ENCODE measurements at regions not wholly inside any gene's neighbourhood (a gene's known extent, or its start where the extent isn't known, plus 50 kb on each side); places are given as distances from the start of the nearest gene placed in this dataset.

- peak; percentile 56 for FAIRE-seq
These were observed 512.7 kb upstream of the CDH2 start for GRCh38 chr18:28689588-28689987.

GRCh38 chr18:28684746-28685355 lies 507.9 kb upstream of the CDH2 start:
- peak; percentile 48 for FAIRE-seq
- DNase-seq (ENCODE audit: insufficient read length, low spot score), result no peak
- TF ChIP-seq CTCF (IDR thresholded peaks at IDR 0.05; ENCODE audit: insufficient read depth, missing control alignments), result no peak

More at GRCh38 chr18:28689588-28689987, 512.7 kb upstream of the CDH2 start:
- TF ChIP-seq CTCF (IDR thresholded peaks at IDR 0.05; ENCODE audit: insufficient read depth, missing control alignments), result no peak
- no peak for DNase-seq (ENCODE audit: insufficient read length, low spot score)

- DNase-seq (ENCODE audit: insufficient read length, low spot score) (no peak), FAIRE-seq (no peak)
These were observed 506.0 kb upstream of the CDH2 start for GRCh38 chr18:28682912-28683311.

GRCh38 chr18:28669165-28669564 lies 492.2 kb upstream of the CDH2 start:
- TF ChIP-seq CTCF (IDR thresholded peaks at IDR 0.05; ENCODE audit: insufficient read depth, missing control alignments), result no peak
- DNase-seq (ENCODE audit: insufficient read length, low spot score), result no peak
- peak; percentile 11 for FAIRE-seq

More at GRCh38 chr18:28682912-28683311, 506.0 kb upstream of the CDH2 start:
- no peak for TF ChIP-seq CTCF (IDR thresholded peaks at IDR 0.05; ENCODE audit: insufficient read depth, missing control alignments)

- FAIRE-seq (no peak), DNase-seq (ENCODE audit: insufficient read length, low spot score) (no peak)
- no peak for TF ChIP-seq CTCF (IDR thresholded peaks at IDR 0.05; ENCODE audit: insufficient read depth, missing control alignments)
These were observed 489.3 kb upstream of the CDH2 start for GRCh38 chr18:28666216-28666615.

- TF ChIP-seq CTCF (IDR thresholded peaks at IDR 0.05; ENCODE audit: insufficient read depth, missing control alignments), result no peak
- no peak for FAIRE-seq
- DNase-seq (ENCODE audit: insufficient read length, low spot score), result no peak
These were observed 481.0 kb upstream of the CDH2 start for GRCh38 chr18:28657961-28658360.

- TF ChIP-seq CTCF (IDR thresholded peaks at IDR 0.05; ENCODE audit: insufficient read depth, missing control alignments), result no peak
- FAIRE-seq, result no peak
- no peak for DNase-seq (ENCODE audit: insufficient read length, low spot score)
These were observed 475.7 kb upstream of the CDH2 start for GRCh38 chr18:28652654-28653053.

All from D721Med (cell line).